Right lobe of liver (tissue), 4 donors: ENCODE measurements at regions not wholly inside any gene's neighbourhood (a gene's known extent, or its start where the extent isn't known, plus 50 kb on each side); places are given as distances from the start of the nearest gene placed in this dataset.

Experiments used
- POLR2A ChIP-seq: fragments of 450-650 bp; IDR thresholded peaks from one replicate; pipeline ENCODE4 v1.6.1; 2017; ENCODE audit warnings: antibody characterized with exemption, mild to moderate bottlenecking
- TF ChIP-seq, protein P1 (sequence below), 4 donors: fragments of 200-600 bp in 3 of 4; fragments of 450-650 bp in 1 of 4; IDR thresholded peaks; one replicate each; pipeline versions ENCODE4 v1.5.1 to v1.8.0; 2016 to 2022; ENCODE audit warnings: antibody characterized with exemption in 4 of 4, mild to moderate bottlenecking in 2 of 4
- donor health status: DM: no; HTN: no; CAD: no.
- donor health status: DM: no; HTN: no; CAD: no.
- donor health status: DM: no; HTN: yes; CAD: no.

DNA sequence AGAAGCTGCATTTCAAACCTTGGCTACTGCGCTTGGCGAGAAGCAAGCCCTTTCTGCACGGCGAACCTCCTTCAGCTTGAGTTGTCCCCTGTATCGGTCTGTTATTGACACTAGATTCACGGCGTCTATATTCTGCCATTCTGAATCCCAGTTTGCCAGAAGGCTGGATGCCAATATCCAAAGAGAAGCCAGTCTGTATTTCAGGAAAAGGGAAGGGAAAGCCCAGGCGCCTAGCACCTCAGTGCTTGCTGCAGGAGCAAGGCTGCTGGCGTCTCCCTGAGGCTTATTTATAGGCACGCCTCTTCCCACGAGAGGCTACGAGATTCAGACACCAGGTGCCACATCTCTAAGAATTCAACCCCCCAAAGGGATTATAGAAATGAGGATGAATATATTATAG is 89.6 kb upstream of the CDH4 start:
- no peak for TF ChIP-seq POLR2A
- TF ChIP-seq, protein P1, sequence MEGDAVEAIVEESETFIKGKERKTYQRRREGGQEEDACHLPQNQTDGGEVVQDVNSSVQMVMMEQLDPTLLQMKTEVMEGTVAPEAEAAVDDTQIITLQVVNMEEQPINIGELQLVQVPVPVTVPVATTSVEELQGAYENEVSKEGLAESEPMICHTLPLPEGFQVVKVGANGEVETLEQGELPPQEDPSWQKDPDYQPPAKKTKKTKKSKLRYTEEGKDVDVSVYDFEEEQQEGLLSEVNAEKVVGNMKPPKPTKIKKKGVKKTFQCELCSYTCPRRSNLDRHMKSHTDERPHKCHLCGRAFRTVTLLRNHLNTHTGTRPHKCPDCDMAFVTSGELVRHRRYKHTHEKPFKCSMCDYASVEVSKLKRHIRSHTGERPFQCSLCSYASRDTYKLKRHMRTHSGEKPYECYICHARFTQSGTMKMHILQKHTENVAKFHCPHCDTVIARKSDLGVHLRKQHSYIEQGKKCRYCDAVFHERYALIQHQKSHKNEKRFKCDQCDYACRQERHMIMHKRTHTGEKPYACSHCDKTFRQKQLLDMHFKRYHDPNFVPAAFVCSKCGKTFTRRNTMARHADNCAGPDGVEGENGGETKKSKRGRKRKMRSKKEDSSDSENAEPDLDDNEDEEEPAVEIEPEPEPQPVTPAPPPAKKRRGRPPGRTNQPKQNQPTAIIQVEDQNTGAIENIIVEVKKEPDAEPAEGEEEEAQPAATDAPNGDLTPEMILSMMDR (IDR thresholded peaks at IDR 0.05): no peak
